ENCODE measurements at regions not wholly inside any gene's neighbourhood (a gene's known extent, or its start where the extent isn't known, plus 50 kb on each side); places are given as distances from the start of the nearest gene placed in this dataset.

DNA sequence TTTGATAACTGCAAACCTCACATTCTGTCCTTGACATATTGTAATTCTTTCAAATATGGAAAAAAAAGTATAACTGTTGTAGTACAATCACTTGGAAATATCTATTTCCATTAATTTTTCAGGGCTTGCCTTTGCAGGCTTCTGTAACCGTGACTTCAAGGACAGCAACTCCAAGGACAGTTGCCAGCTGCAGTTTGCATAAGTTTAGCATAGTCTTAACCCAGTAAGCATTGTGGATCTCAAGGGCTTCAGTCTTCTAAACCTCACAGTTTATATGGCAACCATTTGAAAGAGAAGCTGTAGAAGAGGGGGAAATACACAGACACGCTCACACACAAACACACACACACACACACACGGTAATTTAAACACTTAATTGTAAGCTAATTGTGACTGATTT lies 112.8 kb upstream of the GPR149 start:
- no peak for DNase-seq

DNA sequence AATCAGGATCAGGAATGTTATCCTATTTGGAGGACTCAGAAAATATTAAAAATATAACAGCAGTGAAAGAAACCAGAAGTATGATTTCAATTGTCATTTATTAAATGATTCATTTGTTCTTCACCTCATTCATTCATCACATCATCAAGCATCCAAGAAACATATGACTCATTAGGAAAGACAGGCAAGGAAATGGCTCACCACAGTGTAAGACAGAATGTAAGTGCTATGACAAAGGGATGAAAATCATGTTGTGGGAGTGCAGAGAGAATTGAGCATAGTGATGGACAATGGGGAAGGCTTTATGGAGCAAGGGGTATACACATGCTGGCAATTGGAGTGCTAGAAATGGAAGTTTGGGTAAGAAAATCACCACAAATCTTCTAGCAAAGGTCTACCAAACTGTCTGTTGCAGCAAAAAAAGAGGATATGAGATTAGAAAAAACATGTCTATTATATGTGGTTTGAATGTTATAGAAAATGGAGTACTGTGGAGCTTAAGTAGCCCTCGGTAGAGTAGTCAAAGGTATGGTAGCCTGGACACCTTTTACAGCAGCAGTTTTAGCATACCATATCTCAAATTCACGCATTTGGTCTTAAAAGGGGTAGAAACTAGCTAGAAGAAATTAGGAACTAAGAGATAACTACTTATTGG lies 111.1 kb upstream of the GPR149 start:
- DNase-seq, result no peak

DNA sequence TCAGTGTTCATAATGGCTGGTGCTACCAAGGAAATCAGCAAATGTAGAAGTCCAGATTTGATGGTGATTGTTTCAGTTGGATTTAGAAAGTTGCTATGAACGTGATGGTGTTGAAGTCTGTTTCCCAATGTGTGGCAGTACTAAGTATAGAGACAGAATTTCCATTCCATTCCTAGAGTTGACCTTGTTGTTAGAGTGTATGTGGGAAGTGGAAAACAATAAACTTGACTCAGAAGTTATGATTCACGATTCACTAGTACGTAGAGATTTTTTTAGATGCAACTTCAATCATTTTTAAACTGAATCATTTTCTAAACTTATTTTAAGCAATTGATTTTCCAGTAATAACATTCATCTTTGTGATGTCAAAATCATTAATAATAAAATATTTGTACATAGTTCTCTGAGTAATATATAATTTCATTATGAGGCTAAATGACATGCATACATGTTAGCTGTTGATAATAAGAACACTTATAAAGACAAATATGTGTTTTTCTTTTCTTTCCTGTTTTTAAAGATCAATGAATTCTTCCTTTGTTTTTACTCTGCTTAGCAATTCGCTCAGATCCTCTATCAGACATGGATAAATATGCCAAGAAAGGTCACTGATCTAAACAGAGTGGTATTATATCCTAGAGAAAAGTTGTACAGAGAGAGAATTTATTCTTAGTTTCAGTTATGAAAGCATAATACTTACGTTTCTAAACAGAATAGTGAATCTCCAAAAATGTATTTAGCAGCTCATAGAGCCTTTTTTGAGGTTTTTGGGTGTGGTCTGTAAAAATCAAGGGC lies 108.8 kb upstream of the GPR149 start:
- DNase-seq, result no peak

DNA sequence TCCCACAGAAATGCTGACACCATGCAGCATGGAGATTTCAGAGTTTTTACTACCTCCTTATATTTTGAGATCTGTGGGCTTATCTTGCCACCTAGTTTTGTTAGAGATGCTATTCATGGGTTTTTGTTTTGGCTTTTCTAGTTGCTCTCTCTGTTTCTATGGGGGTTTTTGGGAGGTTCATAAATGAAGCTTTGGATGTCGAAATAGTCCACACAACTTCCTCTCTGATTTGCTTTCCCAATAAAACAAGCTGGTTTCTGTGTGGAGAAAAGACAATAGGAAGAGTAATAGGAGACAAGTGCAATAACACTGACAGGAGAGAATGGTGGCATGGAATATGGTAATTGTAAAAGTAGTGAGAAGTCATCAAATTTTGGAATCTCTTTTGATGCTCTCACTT lies 106.8 kb upstream of the GPR149 start:
- DNase-seq, result no peak

DNA sequence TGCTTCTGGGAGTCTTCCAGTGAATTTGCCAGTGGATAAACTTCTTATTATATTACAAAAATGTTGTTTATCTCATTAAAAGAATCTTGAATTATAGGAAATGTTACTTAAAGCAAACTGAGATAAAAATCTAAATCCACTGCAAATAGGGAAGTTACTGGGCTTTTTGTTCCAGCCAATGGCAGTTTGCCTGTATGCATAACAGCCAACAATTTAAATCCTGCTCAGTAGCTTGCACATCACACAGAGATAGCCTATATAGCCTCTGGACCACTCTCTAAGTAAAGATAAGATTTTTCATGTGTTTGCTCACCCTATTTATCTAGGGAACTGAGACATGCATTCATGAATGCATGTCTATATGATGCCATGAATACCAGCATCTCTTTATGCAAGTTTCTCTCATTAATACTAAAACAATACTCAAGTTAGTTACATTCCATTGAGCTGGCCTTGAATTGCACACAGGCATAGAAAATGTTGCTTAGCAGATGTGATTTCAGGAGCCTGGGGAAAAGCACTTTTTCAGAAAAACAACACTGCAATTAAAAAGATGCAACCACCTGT lies 92.1 kb upstream of the GPR149 start:
- no peak for DNase-seq

DNA sequence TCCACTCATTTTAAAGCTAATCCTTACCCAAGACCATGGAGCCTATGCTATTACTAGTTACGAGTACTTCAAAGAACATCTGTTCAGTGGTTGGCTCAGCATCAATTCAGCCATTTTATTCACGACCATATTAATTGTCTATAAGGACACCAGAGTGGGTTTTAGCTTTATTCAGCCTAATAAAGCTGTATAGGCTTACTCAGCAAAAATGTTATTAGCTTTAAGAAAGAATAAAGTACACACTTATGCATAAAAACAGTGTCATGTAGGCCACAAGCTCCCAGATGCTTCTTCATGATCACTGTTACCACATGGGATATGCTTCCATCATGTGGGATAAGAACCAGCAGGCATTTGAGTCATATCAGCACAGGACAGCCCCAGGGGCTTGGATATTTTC lies 87.4 kb upstream of the GPR149 start:
- no peak for DNase-seq

DNA sequence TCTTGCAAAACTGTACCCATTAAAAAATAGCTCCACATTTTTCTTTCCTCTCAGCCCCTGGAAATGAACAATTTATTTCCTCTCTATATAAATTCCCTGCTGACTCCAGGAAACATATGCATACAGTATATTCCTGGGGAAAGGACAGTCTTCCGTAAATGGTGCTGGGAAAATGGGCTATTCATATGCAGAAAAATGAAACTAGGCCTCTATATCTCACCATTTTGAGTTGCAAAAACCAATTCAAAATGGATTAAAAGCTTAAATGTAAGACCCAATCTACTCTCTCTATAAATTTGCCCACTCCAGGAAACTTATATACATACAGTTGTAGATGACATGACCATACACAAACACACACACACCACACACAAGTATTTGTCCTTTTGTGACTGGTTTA lies 85.9 kb upstream of the GPR149 start:
- DNase-seq, result no peak

DNA sequence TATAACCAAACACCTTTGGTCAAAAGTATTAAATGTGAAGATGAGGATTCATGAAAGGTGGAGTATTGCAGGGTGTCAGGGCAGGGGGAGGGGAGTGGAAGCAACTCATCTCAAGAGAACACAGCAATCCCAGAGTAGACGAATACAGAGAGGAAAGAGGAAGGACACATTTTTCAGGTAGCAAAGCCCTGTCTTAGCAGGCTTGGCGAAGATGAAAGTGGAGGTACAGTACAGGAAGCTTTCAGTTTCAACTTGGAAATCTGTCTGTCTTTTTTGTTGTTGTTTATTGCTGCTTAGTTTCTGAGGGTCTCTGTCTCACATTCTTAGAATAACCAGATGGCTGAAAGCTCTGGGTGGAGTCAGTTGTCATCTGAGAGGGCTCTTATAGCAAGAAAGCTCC lies 80.8 kb upstream of the GPR149 start:
- no peak for DNase-seq

DNA sequence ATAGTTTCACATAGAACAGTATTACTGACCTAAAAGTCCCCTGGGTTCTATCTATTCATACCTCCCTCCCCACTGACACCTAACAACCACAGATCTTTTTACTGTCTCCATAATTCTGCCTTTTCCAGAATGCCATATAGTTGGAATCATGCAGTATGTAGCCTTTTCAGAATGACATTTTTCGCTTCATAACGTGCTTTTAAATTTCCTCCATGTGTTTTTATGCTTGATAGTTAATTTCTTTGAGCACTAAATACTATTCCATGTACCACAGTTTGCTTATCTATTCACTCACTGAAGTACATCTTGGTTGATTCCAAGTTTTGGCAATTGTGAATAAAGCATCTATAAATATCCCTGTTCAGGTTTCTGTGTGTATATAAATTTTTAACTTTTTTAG lies 77.7 kb upstream of the GPR149 start:
- no peak for DNase-seq

DNA sequence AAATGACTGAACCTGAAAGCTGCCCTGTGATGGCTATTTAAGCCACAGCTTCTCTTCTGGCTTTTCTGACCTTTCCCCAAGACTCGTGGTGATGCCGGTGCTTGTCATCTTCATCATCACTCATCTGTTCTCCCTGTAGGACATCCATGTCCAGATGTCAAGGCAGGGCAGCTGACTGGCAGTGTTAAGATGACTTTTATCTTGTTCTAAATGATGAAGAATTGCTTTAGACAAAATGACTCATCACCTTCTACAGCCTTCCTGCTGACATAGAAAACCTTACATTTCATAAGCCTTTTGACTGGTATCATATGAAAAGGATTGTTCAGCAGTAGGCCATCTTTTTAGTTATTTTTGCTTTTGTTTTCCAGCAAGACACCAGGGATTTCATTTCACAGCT lies 67.0 kb upstream of the GPR149 start:
- no peak for DNase-seq

DNA sequence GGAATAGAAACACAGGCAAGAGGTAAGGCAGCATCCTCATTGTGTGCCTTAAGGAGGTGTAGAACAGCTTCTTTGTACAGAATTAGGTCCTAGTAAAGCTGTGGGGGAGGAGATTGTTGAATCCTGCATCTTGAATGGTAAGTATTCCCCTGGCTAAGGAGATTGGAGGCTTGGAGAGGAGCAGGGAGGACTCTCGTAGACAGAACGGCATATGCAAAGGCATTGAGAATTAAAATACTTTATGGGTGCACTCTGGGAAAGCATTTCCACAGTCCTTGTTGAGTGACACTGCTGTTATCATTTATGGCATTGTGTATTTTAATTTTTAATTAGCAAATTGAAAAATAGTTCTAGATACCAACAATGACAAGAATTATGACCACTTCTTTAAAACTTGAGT lies 66.5 kb upstream of the GPR149 start:
- no peak for DNase-seq

DNA sequence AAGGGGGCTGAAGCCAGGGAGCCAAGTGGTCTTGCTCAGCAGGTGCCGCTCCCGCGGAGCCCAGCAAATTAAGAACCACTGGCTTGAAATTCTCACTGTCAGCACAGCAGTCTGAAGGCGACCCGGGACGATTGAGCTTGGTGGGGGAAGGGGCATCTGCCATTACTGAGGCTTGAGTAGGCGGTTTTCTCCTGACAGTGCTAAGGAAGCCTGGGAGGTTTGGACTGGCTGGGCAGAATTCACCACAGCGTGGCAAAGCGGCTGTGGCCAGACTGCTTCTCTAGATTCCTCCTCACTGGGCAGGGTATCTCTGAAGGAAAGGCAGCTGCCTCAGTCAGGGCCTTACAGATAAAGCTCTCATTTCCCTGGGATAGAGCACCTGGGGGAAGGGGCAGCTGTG lies 57.0 kb upstream of the GPR149 start:
- no peak for DNase-seq

DNA sequence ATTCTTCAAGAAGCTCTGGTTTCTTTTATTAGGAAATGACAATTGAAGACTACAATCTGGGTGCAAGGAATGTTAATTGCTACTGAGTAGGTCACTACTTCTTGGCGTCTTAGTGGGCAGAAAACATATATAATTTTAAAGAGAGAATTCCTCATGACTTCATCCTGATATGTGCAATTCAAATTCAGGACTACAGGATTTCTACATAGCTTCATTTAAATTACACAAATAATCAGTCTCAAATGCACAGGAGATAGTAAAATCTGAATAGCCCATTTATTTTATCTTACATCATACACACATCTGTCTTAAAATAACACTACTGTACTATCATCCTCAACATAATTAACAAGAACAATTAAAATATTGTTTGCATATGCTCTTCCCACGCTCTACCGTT lies 52.5 kb upstream of the GPR149 start:
- no peak for DNase-seq

DNA sequence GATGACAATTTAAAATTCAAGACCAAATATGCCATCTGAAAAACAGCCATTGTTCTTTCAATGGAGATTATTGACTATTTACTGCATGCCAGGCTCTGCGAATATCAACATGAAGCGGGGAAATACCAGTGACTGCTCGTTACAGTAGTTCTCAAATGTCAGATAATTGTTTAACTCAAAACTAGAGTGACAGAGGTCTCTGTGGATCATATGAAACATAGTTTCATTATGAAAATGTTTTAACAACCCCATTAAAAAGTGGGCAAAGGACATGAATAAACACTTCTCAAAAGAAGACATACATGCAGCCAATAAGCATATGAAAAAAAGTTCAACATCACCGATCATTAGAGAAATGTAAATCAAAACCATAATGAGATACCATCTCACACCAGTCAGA lies 50.0 kb upstream of the GPR149 start:
- no peak for DNase-seq

Data from NCI-H1417 (cell line).